ENCODE measurements at regions not wholly inside any gene's neighbourhood (a gene's known extent, or its start where the extent isn't known, plus 50 kb on each side); places are given as distances from the start of the nearest gene placed in this dataset.

GRCh38 chr1:163807331-163808049 is 485.7 kb downstream of the NUF2 start:
- ATAC-seq, result no peak
- TF ChIP-seq REST (IDR thresholded peaks at IDR 0.05; ENCODE audit: insufficient read depth in 1 of 2, low read depth in 2 of 2, low read length in 1 of 2) (no peak), TCF7L2 (IDR thresholded peaks at IDR 0.05; ENCODE audit: low read depth, low read length) (no peak), POLR2AphosphoS5 (IDR thresholded peaks at IDR 0.05; ENCODE audit: low read depth, low read length) (no peak), SIN3A (IDR thresholded peaks at IDR 0.05; ENCODE audit: borderline replicate concordance, insufficient read depth, low read depth, low read length) (no peak)
- TF ChIP-seq, protein P1, sequence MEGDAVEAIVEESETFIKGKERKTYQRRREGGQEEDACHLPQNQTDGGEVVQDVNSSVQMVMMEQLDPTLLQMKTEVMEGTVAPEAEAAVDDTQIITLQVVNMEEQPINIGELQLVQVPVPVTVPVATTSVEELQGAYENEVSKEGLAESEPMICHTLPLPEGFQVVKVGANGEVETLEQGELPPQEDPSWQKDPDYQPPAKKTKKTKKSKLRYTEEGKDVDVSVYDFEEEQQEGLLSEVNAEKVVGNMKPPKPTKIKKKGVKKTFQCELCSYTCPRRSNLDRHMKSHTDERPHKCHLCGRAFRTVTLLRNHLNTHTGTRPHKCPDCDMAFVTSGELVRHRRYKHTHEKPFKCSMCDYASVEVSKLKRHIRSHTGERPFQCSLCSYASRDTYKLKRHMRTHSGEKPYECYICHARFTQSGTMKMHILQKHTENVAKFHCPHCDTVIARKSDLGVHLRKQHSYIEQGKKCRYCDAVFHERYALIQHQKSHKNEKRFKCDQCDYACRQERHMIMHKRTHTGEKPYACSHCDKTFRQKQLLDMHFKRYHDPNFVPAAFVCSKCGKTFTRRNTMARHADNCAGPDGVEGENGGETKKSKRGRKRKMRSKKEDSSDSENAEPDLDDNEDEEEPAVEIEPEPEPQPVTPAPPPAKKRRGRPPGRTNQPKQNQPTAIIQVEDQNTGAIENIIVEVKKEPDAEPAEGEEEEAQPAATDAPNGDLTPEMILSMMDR (IDR thresholded peaks at IDR 0.05), result no peak
- no peaks in the 10 kb centered on the region for H3K9me3 ChIP-seq (ENCODE audit: control insufficient read depth, insufficient read depth, low read depth, low read length)
- ChIA-PET POLR2A (no interaction called here), CTCF (interaction anchor here (0.5 kb wide), 1 partner anchor 485 kb away, joined by 6 read pairs; no protein-coding TSS in a partner anchor)
- intact Hi-C loops (cut with micrococcal nuclease; ENCODE audit: unreplicated experiment) (no loop called here), in situ Hi-C loops (cut with HindIII; ENCODE audit: low pct_unique_long_range_greater_than_20kb, low sequenced_read_pairs) (no loop called here)
- H3K36me3 ChIP-seq (ENCODE audit: control insufficient read depth, insufficient read depth, low read length), result no peaks in the 10 kb centered on the region
- H3K27ac ChIP-seq (ENCODE audit: low read length), result no peak overlapping the region
- BruUV-seq (replicated peaks), result no TSS peak
- H3K27me3 ChIP-seq (ENCODE audit: control insufficient read depth, insufficient read depth, low read length), result no peaks in the 10 kb centered on the region
- no peaks in the 10 kb centered on the region for H3K4me1 ChIP-seq (ENCODE audit: control insufficient read depth, insufficient read depth, low read length)
- no peak overlapping the region for H3K4me3 ChIP-seq (ENCODE audit: low read depth in 2 of 2, low read length in 2 of 2)
- DNase-seq (ENCODE audit: low read depth, low spot score), result no peak

- TF ChIP-seq TCF7L2 (IDR thresholded peaks at IDR 0.05; ENCODE audit: low read depth, low read length) (no peak), SIN3A (IDR thresholded peaks at IDR 0.05; ENCODE audit: borderline replicate concordance, insufficient read depth, low read depth, low read length) (no peak), POLR2AphosphoS5 (IDR thresholded peaks at IDR 0.05; ENCODE audit: low read depth, low read length) (no peak), REST (IDR thresholded peaks at IDR 0.05; ENCODE audit: insufficient read depth in 1 of 2, low read depth in 2 of 2, low read length in 1 of 2) (no peak)
- TF ChIP-seq, protein P1 (IDR thresholded peaks at IDR 0.05), result no peak
- in situ Hi-C loops (cut with HindIII; ENCODE audit: low pct_unique_long_range_greater_than_20kb, low sequenced_read_pairs) (no loop called here), intact Hi-C loops (cut with micrococcal nuclease; ENCODE audit: unreplicated experiment) (no loop called here)
- ChIA-PET CTCF (no interaction called here), POLR2A (no interaction called here)
- Histone ChIP-seq H3K9me3 (ENCODE audit: control insufficient read depth, insufficient read depth, low read depth, low read length) (no peaks in the 10 kb centered on the region), H3K4me1 (ENCODE audit: control insufficient read depth, insufficient read depth, low read length) (no peaks in the 10 kb centered on the region), H3K27me3 (ENCODE audit: control insufficient read depth, insufficient read depth, low read length) (no peaks in the 10 kb centered on the region), H3K27ac (ENCODE audit: low read length) (no peak overlapping the region), H3K36me3 (ENCODE audit: control insufficient read depth, insufficient read depth, low read length) (no peaks in the 10 kb centered on the region), H3K4me3 (ENCODE audit: low read depth in 2 of 2, low read length in 2 of 2) (no peak overlapping the region)
- DNase-seq (ENCODE audit: low read depth, low spot score) (no peak), ATAC-seq (no peak)
- BruUV-seq (replicated peaks), result no TSS peak
Observed at GRCh38 chr1:163813251-163813650, 491.5 kb downstream of the NUF2 start.
